Mucosa of gallbladder (tissue), 1 donor: ENCODE measurements at regions not wholly inside any gene's neighbourhood (a gene's known extent, or its start where the extent isn't known, plus 50 kb on each side); places are given as distances from the start of the nearest gene placed in this dataset.

Source experiments
- DNase-seq: peaks from one replicate; pipeline ENCODE4 v3.0.0-alpha.2; 2020; ENCODE audit warnings: low spot score
- donor health status: DM: no; HTN: no; CAD: no.

DNA sequence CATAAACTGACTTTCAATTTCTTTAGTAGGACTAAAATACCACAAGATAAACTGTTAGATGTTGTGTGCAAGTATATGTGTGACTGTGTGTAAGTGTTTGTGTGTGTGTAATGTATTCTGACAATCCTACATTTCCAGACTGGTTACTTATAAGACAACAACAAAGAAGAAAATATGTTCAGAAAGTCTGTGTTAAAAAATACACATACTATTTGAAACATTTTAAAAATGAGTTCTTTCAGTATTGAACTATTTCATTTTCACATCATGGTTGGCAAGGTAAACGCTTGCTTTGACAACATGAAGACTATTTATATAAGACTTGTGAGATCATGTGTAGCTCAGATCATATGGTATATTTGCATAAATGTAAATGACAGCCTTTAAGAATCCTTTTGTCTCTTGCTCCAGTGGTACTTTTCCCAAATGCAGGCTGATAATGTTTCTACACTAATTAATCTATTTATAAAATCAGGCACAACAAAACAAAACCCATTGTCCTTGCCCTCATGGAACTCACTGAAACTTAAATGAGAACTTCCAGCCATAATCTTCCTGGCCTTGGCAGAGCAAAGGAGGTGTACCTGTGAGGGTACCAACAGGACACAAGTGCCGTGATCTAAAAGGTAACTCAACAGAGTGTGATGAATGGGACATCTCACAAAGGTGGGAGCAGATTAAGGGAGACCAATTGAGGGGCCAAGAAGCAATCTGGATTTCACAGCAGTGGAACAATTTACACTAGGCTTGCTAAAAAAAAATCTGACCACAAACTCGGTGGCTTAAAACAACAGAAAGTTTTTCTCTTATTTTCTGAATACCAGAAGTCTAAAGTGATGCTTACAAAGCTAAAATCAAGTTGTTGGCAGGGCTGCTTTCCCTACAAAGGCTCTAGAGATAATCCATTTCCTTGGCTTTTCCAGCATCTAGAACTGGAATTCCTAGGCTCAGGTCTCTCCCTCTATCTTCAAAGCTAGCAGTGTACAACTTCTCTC is 349.0 kb downstream of the TBC1D4 start:
- no peak for DNase-seq

DNA sequence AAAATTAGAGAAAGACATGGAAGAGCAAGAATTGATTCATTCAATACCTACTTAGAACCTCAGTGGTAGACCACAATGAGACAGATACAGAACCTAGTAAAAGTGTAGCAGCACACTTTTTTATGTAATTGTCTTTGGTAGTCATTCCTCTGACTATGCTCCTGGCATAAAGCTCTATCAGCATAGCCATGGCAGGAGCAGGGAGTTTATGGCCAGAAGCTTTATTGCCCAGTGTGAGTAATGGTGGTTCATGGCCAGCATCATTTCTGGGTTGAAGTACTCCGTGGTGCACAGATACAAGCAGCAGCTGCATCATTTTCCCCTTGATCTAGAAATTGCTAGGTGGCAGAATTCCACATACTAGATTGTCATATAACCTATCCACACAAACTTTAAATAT is 352.6 kb downstream of the TBC1D4 start:
- no peak for DNase-seq

DNA sequence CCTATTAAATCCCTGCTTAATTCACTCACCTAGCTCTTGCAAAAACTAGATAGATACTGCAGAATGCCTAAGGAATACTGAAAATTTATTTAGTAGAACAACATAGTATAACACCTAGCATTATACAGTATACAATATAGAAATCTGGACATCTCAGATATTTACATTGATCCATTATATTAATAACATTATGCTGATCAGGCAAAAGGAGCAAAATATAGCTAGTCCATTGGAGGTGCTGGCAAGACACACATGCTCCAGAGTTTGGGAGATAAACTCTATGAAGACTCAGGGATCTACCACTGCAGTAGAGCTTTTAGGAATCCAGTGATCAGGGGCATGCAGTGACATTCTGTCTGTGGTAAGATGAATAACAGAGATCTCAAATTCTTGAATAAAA is 357.6 kb downstream of the TBC1D4 start:
- DNase-seq = no peak

DNA sequence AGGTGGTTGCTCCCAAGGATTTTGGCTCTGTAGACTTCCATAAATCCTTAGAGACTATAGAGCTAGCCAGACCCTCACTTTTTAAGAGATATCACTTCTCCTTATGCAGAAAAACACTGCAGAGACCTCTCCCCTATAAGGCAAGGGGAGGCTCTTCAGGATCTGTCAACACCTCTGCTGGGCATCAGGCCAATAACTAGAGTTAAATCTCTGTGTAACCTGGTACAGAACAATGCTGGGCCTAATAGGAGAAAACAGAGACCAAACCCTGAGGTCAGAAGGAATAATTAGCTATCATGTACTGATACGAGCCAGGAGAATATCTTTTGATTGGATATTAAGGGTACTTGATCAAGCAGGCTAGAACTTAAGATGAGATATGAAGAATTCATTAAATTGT is 358.5 kb downstream of the TBC1D4 start:
- no peak for DNase-seq

DNA sequence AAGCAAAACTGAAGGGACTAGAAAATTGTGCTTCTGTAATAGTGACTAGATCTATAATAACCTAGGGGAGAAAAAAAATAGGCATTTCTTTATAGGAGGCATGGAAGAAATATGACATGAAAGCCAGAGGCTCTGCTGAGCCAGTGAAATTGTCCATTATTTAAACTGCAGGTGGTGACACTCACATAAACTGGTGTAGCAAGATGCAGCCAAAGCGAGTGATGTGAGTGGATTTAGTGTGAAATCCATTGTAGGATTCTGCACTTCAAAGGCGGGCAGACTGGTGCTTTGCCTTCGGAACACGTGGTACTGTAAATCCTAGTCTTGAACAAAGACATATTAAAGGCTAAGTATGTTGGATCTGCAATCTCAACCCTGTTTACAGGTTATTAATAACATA is 361.9 kb downstream of the TBC1D4 start:
- DNase-seq = no peak

DNA sequence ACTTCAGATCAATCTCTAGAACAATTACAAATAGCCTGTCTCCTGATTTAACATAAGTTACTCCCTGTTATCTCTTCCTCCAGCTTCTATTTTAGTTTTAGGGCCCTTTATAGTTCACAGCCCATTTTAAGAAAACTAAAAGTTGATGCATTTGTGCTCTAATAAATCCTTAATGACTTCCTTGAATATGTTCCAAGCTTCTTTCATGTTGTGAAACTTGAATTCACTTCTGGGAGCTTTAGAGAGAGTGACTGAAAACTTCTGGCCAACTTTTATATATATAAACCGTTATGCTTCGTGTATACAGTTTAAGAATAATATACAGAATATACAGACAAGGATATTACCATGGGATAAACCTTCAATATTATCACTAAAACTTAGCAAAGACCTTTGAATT is 366.8 kb downstream of the TBC1D4 start:
- DNase-seq = no peak

DNA sequence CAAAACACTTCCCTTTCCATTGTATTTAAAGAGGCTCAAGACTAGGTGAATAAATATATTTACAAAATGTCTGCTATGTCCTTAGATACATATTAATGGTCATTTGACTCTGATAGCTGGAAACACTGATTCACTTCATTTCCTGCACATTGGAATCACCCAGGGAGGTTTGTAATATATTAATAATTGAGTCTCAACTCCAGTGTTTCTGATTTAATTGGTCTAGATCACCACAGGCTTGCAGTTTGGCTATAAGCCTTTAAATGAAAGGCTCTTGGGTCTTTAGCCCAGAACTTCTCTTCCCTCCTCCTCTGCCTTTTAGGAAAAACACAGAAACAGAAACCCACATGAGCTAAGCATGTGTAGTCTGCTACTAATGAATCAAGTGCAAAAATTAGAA is 378.0 kb downstream of the TBC1D4 start:
- no peak for DNase-seq

DNA sequence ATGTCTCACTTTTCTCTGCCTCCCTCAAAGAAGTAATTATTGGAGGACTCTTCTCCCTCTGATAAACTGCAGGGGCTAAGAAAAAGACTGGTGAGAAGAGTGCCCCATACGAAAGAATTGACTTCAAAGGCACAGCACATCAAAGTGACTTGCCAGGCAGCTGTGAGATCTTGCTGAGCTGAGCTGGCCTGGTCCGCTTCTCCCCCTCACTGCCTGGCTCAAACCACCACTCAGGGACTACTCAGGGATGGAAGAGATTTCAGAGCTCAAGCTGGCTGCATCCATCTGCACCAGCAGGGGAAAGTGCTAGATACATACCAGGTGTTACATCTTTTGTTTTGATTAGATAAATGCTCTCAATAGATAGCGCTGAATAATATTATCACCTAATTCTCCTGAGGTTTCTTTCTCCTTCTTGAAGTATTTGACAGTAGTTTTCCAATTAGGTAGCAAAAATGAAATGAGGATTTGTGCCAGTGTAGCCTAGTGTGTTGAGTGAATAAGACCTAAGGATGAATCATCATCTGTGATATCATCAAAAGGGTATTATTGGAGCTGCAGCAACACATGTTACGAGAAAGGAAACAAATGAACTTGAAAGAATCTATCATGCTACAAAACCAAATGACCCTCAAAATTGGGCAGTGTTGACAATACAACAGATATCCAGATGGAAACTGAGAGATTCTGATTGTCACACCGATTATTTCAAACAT is 379.8 kb downstream of the TBC1D4 start:
- no peak for DNase-seq

DNA sequence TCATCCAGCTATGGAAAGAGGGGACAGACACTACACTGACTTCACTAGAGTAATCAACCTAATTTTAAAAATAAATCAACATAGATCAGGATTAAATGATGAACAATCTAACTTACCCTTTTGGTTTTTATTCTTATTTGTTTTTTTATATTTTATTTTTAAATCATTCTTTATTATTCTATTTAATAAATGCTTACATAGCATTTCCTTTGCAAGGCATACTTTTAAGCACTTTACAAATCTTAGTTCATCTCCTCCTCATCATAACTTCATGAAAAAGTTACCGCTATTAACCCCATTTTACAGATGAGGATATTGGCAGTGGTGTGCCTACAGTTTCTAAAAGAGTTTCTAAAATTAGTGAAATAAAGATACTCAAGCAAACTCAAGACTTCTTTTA is 380.6 kb downstream of the TBC1D4 start:
- no peak for DNase-seq

DNA sequence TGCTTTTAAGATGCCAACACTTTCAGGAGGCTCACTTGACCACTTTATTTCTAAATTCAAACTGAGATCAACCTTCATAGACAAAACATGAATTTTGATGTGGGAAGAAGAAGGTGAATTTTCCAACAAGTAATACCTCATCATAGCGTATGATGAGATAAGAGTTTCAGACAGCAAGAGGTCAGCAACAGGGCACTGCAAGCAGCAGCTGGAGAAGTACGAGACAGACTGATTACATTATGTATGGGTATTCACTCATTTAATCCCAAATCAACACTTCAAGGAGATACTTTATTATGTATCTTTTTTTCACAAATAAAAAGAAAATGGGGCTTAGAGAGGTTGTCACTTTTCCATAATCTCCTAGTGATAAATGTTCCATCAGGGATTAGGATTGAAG is 389.8 kb downstream of the TBC1D4 start:
- no peak for DNase-seq

DNA sequence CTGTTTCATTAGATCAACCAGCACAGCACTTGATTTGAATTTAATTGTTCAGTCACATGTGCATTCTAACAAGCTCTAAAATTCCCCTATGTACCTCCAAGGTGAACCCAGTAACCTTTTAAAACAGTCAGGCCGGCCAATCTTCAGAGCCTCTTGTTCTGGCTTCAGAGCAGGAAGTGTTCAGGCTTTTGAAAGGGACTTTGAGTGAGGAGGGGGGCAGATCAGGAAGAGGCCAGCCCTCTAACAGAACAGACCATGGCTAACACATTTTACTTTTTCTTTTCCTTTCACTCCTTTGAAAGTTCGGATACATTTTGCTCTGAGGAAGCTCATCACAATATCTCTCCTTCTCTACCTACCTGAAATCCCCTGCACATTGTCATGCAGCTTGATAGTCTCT is 390.3 kb downstream of the TBC1D4 start:
- DNase-seq = no peak

DNA sequence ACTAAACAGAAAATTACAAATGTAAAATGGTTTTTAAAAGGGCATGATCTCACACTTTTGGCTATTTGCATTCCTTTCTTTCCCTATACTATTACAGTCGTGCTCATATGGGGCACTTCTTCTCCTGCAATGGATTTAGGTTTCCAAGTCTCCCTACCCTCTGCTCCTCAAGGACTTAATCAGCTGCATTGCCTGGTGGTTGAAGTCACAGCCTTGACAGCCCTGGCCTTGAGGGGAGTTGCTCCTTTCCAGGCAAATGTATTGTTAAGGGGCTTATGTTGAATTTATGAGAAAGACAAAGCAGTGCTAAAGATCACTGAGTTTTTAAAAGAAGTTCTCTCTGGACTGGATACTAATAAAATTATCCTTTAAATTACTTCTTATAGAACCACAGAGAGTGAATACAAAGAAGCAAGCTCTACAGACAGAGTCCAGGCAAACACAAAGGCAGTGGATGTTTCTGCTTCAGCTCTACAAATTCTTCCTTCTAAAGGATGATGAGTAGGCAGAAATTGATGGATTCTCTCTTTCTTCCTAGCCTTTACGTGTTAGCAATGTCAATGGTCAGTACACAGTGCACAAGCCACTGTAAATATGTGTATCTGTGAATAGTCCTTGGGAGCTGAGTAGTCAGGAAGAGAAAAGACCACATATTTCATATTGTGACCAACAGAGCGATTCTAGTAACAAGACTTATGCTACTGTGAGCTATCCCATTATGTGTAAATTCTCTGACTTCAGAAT is 390.9 kb downstream of the TBC1D4 start:
- no peak for DNase-seq

DNA sequence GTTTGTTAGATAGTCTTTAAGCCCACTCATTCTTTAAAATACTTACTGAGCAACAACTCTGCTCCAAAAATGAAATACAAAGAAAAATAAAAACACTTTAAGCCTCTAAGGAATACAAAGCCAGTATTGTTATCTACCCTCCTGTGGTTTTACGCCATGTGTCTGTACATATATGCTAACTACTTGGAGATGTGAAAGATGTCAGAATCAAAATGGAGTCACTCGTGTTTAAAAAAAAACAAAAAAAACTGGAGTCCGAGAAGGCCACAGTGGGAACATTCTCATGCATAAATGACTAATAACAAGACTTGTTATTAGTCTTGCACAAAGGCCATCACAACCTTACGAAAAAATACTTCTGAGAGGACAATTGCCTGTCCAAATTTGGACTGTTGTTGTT is 393.1 kb downstream of the TBC1D4 start:
- no peak for DNase-seq

DNA sequence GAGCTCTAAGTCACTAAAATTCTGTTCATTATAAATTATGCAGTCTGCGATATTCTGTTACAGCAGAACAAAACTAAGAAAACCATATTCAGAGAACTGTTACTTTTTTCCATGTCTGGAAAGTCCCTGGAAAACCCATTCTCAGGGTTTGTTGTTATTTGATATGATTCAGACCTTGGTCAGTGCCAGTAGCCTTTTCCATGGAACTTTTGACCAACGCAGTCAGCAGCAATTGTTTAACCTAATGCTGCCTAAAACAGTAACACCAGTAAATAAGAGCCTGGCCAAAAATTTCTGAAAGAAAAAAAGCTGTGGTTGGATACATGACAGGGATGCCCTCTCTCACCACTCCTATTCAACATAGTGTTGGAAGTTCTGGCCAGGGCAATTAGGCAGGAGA is 402.7 kb downstream of the TBC1D4 start:
- DNase-seq = no peak

DNA sequence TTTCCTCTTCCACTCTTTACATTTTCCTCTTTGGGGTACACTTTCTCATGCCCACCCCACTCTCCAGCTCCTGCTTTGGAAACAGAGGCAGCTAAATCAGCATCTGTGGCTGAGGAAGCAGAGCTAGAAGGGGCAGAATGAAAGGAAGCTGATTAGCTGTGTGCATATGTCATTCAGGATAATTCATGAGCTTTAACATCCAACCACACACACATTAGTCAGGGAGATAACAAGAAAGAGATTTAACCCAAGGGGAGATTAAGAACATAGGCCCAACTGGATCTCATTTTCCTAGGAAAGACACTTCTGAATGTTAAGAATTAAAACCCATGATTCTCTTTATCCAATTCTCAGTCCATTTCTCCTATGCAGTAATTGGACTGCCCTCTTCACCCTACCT is 405.5 kb downstream of the TBC1D4 start:
- DNase-seq = no peak

DNA sequence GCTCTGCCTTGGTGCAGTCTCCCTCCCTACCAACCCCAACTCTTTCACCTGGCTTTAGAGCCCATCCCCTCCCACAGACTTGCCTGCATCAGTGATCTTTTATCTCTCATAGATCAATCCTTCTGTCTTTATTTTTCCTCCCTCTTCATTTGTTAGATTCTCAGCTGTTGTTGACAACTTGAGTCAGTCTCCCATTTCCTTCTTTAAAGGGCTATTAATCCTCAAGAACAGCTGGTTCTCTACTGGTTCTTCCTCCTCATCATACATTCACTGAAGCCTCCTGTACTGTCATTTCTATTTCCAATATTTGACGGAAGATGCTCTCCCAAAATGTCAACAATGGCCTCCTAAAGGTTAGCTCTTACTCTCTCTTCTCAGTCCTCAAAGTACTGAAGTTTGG is 408.2 kb downstream of the TBC1D4 start:
- no peak for DNase-seq

DNA sequence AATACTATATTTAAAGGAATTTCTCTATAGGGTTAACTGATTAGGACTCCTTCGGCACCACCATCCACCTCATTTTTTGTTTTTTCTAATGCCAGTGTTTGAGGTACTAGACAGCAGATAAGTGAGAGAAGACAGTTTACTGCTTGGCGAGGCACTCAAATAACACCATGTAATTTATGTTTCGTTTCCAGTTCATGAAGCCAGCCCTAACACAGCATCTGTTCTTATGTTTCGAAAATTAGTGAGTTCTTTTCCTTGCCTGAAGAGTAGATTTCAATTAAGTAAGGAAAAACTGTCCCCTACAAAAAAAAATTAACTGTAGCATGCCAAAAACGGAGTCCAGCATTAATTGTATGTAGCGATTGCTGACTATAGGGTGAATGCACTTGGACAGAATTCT is 409.1 kb downstream of the TBC1D4 start:
- DNase-seq = no peak

DNA sequence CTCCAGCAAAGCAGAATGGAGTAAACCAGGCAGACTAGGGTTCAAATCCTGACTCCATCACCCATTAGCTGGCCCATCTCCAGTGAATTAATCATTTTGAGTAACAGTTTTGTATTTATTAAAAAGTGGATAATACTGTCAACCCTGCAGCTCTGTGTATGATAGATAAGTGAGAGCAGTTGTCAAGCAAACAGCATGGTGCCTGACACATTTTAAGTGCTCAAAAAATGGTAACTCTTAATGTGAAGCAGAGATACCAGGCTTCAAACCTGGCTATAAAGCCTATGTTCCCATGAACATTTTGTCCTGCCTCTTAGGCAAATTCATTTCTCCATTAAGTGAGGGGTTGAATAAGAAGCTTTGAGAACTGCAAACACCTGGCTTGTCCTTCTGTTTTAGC is 409.6 kb downstream of the TBC1D4 start:
- no peak for DNase-seq

DNA sequence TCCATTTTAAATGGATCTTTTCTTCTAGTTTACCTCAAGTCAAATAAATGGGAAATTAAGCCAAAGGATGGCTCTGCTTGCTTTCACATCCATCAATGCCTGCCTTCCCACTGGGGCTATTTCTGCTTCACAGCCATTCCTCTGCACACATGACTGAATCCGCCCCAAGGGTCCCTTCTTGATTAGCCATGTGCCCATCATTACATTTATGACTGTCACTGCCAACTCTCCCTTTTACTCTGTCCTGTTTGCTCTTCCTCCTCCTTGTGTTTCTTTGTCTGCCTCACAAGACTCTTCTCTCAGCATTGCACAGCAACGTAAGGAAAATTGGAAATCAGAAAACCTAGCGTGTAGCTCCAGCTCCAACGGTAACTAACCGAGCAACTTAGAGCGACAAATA is 410.2 kb downstream of the TBC1D4 start:
- DNase-seq = no peak

DNA sequence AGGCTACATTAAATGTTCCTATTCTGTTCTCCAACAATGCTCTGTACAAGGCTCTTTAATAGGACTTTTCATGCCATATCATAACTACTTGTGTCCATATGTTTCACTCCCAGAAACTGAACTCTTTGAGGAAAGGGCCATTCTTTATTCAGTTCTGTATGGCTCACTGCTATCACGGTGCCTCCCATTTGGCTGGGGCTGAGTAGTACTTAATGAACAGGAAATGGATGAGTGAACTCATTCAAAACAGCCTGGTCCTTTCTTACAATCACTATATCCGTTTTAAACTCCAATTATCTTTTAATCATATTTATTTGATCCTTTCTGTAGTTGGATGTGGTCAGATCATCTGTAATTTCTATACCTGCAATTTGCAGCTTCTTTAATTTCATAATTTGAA is 410.6 kb downstream of the TBC1D4 start:
- DNase-seq = no peak

DNA sequence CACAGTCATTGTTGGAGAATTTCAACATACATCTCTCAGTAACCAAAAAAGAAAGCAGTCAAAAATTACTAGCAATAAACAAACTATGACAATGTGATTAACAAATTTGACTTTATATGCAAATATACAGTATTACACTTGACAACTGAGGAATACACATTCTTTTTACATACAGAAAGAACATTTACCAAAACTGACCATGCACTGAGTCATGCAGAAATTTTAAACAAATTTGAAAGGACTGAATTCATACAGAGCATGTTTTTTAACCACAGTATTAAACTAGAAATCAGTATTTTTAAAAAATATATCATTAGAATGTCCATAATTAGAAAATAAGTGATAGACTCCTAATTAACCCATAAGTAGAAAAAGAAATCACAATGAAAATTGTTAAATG is 420.1 kb downstream of the TBC1D4 start:
- no peak for DNase-seq

DNA sequence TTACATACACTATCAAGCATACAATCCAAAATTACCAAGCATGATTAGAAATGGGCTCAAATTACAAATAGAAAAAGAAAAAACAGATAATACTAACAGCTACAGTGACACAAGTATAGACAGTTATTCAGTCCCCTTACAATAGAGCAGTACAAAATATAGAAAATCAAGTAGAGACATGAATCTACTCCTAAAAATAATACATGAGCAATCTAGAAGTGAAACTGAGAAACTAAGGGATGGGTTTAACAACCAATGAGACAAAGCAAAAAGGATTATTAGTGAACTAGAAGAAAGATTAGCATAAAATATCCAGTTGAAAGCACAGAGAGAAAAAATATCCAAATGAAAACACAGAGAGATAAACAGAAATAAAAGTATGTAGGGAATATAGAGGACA is 426.7 kb downstream of the TBC1D4 start:
- no peak for DNase-seq

DNA sequence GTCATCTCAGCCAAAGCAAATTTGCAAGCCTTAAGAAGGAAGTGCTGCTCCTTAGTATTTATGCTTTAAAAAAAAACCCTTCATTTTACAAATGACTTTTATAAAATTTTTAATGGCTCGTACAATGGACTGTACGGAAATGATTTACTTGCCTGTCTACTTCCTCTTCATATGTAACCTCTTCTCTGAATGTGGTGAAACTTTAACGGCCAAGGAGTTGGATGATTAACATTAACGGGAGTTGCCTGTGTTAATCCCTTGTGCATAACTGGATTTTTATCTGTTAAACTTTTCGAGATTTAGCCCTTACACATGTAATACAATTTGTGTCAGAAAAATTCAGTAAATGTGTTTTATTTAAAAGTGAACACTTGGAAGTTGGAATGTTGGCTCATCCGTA is 429.4 kb downstream of the TBC1D4 start:
- DNase-seq = no peak
